IPS DF 6.9 (cell line): ENCODE measurements at regions not wholly inside any gene's neighbourhood (a gene's known extent, or its start where the extent isn't known, plus 50 kb on each side); places are given as distances from the start of the nearest gene placed in this dataset.

Experiments used
- DNase-seq: peaks from one replicate; pipeline ENCODE4 v3.0.0-alpha.2; 2013; ENCODE audit warnings: low read depth, low spot score
- H3K27ac ChIP-seq: one replicate; pipeline ENCODE4 v1.5.1; 2013; ENCODE audit warnings: low read length, control low read depth
- H3K27me3 ChIP-seq: 2 replicates; pipeline ENCODE4 v1.6.1; 2013; ENCODE audit warnings: mild to moderate bottlenecking, low read length; ENCODE audit not compliant: control insufficient read depth, insufficient read depth
- H3K36me3 ChIP-seq: 2 replicates; pipeline ENCODE4 v1.6.1; 2013; ENCODE audit warnings: low read length; ENCODE audit not compliant: control insufficient read depth, insufficient read depth
- H3K4me1 ChIP-seq: 2 replicates; pipeline ENCODE4 v1.6.1; 2013; ENCODE audit warnings: low read length; ENCODE audit not compliant: control insufficient read depth, insufficient read depth
- H3K4me3 ChIP-seq: 2 replicates; pipeline ENCODE4 v1.5.1; 2013; ENCODE audit warnings: mild to moderate bottlenecking, low read length
- H3K9me3 ChIP-seq: 2 replicates; pipeline ENCODE4 v1.6.1; 2013; ENCODE audit warnings: low read length, inconsistent platforms; ENCODE audit not compliant: control insufficient read depth, insufficient read depth
- WGBS: extraction: QIAGEN DNeasy Blood & Tissue Kit; methylation state at CpG from one replicate; pipeline ENCODE4 v1.1.7; 2013; ENCODE audit warnings: mixed read lengths, missing lambda C conversion rate; ENCODE audit not compliant: insufficient read length, insufficient coverage; 5-methylcytosine and 5-hydroxymethylcytosine counted together

DNA sequence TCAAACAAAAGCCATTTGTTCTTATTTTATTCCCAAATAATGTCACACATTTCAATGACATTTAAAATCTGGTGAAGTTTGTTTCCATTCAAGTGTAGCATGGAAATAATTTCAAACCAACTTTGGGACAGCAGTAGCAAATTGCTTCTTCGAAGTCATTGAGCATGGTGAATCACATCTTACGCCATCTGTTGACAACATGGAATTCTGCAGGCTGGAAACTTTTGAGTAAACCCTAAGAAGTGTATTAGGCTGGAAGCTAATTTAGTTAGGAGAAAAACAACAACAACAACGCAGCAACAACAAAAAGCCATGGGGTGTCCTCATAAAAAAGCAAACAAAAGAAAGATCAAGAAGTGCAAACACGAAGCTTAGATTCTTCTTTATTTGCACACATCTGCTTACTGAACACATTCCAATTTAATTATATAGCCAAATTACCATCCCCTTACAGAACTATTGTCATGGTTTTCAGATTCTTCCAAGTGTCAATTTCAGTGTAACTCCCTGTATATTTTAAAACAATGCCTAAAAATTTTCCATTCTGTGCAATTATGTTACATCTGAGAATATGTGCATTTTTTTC lies 659.0 kb upstream of the CDH7 start:
- DNase-seq, result peak; percentile 27
- H3K4me1 ChIP-seq, result no peaks in the 10 kb centered on the region
- no peaks in the 10 kb centered on the region for H3K36me3 ChIP-seq
- no peaks in the 10 kb centered on the region for H3K9me3 ChIP-seq
- H3K27ac ChIP-seq, result no peak overlapping the region
- H3K27me3 ChIP-seq, result no peaks in the 10 kb centered on the region
- no peak overlapping the region for H3K4me3 ChIP-seq
- no CpG with 5 or more reads among the region's 4 CpGs for WGBS

DNA sequence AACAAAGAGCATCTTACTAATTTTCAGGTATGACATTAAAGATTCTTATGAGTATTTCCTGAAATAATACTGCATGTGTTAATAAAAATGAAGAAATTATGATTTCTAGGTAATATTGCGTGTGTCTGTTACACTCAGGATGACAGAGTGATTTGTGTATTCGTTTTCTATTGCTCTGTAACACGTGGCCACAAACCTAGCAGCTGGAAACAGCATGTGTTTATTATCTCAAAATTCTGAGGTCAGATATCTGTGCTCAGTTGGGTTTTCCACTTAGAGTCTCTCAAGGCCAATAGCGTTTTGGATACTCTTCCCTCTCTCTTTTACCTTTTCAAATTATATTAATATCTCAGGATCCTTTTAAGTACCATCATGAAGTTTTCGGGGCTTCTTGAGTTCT lies 667.9 kb upstream of the CDH7 start:
- Histone ChIP-seq H3K9me3 (no peaks in the 10 kb centered on the region), H3K27ac (no peak overlapping the region), H3K36me3 (no peaks in the 10 kb centered on the region), H3K4me1 (no peaks in the 10 kb centered on the region), H3K4me3 (no peak overlapping the region), H3K27me3 (no peaks in the 10 kb centered on the region)
- DNase-seq, result no peak
- WGBS, result no CpG with 5 or more reads among the region's 5 CpGs

DNA sequence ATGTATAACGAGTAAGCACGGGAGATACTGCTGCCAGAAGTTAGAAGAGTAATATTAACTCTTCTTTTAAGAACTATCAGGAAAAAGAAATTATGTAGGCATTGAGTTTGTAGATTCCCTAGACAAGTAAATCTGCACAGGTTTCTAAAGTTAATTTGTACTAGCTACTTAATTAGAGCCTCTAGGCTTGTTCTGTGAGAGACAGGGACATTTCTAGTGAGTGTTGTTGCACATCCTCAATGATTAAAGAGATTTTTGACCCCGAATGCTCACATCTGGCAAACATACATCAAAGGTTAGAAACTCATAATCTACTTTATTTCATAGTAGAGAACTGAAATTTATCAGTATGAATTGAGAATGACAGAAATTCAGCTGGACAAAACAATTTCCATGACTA lies 669.0 kb upstream of the CDH7 start:
- Histone ChIP-seq H3K27me3 (no peaks in the 10 kb centered on the region), H3K9me3 (no peaks in the 10 kb centered on the region), H3K36me3 (no peaks in the 10 kb centered on the region), H3K27ac (no peak overlapping the region), H3K4me1 (no peaks in the 10 kb centered on the region), H3K4me3 (no peak overlapping the region)
- no CpG with 5 or more reads among the region's 3 CpGs for WGBS
- no peak for DNase-seq

DNA sequence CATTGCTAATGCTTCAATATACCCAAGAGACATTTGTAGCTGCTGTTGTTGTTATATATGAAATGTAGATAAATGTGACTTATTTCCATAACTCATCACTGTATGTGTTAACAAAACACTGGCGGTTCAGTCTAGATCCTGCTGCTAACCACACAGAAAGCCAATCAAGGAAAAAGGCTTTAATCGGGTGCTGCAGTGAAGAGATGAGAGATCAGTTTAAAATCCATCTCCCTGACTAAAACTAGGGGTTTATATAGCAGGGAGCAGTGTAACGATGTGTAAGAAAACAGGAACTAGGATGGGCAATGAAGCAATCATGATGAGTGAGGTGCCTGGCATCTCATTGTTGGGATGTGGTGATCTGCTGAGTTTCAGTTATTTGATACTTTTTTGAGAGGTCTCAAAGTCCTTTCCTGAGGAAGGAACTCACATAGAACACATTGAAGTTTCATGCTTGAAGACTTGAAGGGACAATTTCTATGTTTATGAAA lies 677.7 kb upstream of the CDH7 start:
- no CpG with 5 or more reads among the region's 3 CpGs for WGBS
- H3K9me3 ChIP-seq, result no peaks in the 10 kb centered on the region
- H3K27ac ChIP-seq, result no peak overlapping the region
- H3K36me3 ChIP-seq, result no peaks in the 10 kb centered on the region
- no peak overlapping the region for H3K4me3 ChIP-seq
- no peaks in the 10 kb centered on the region for H3K4me1 ChIP-seq
- no peak for DNase-seq
- no peaks in the 10 kb centered on the region for H3K27me3 ChIP-seq

DNA sequence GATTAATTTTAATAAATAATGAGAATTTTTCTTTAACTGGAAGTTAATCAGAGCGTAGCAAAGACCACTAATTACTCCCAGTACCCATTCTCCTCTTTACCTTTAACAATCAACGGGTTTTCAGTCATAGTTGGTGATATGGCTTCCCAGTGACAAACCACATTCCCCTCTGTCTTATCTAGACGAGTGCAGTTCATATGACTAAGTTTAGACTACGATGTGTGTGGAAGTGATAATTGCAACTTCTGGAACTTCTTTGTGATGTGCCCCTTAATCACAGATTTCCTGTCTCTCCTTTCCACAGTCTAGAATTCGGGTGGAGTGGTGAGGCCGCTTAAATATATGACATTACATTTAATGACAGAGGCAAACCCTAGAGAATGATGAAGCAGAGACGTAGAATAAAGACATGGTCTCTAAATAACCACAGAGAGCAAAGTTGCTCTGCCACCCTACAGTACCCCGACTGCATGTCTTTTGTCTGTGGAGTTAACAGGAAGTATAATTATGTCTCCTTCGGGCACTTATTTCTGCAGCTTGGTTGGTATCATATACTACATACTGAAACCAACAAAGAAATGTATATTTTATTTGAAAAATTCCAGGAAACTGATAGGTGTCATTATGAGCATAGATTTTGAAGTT lies 693.3 kb upstream of the CDH7 start:
- Histone ChIP-seq H3K4me1 (no peaks in the 10 kb centered on the region), H3K27ac (no peak overlapping the region), H3K4me3 (no peak overlapping the region), H3K9me3 (no peaks in the 10 kb centered on the region), H3K27me3 (no peaks in the 10 kb centered on the region), H3K36me3 (no peaks in the 10 kb centered on the region)
- no peak for DNase-seq
- WGBS, result no CpG with 5 or more reads among the region's 9 CpGs

DNA sequence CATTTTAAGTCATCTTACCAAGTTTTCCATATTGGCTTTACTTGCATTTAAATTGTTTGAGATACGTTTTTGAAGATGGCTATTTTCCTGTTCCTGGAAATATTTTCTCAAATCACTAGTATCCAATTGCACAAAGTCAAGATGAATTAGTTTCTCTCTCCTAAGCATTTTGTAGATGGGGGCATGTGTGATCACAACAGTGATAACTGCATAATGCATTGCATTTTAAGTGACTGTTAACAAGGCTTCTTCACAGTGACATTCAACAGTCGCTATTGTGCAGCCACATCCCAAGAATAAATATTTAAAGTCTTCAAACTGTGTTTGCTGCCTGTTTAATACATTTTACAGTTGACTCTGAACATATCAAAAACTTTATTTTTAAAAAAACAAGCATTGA lies 694.2 kb upstream of the CDH7 start:
- DNase-seq, result no peak
- H3K27me3 ChIP-seq, result no peaks in the 10 kb centered on the region
- H3K4me1 ChIP-seq, result no peaks in the 10 kb centered on the region
- no peaks in the 10 kb centered on the region for H3K9me3 ChIP-seq
- no CpG with 5 or more reads among the region's 2 CpGs for WGBS
- no peaks in the 10 kb centered on the region for H3K36me3 ChIP-seq
- H3K4me3 ChIP-seq, result no peak overlapping the region
- no peak overlapping the region for H3K27ac ChIP-seq

DNA sequence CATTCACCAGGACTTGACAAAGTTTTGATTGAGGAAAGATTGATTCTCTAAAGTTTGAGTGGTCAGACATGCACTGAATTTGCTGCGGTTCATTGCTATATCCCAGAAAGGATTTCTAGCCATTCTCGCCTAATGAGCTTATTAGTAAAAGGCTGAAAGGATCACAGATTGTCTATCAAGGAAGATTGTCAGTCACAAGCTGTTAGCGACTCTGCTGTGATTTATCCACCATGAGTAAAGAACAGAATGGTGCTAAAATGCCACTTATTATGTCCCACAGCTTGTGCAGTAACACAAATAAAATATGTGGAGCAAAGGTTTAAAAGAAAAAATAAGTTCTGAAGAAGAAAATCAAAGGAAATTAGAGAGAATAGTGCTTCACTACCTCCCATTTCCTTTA lies 701.2 kb upstream of the CDH7 start:
- no peak overlapping the region for H3K4me3 ChIP-seq
- H3K9me3 ChIP-seq, result no peaks in the 10 kb centered on the region
- DNase-seq, result no peak
- H3K4me1 ChIP-seq, result no peaks in the 10 kb centered on the region
- WGBS, result no CpG with 5 or more reads among the region's 3 CpGs
- no peaks in the 10 kb centered on the region for H3K27me3 ChIP-seq
- no peaks in the 10 kb centered on the region for H3K36me3 ChIP-seq
- H3K27ac ChIP-seq, result no peak overlapping the region

DNA sequence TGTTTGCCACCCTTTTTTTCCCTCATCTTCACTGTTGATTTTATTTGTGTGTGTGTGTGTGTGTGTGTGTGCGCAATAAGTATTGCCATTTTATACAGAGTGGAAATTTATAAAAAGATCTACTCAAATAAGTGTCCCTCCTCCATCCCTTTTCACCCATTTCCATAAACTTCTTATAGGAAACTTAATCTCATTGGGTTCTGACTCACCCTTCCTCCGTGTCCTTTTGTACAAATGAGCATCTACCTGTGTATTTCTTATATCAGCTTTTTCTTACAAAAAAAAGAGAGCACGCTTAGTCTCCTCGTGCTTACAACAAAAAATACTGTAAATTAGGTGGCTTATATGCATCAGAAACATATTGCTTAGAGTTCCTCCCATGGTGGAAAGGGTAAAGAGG lies 711.2 kb upstream of the CDH7 start:
- Histone ChIP-seq H3K36me3 (no peaks in the 10 kb centered on the region), H3K27ac (no peak overlapping the region), H3K4me3 (no peak overlapping the region), H3K4me1 (no peaks in the 10 kb centered on the region), H3K9me3 (no peaks in the 10 kb centered on the region), H3K27me3 (no peaks in the 10 kb centered on the region)
- no CpG with 5 or more reads among the region's 4 CpGs for WGBS
- no peak for DNase-seq

DNA sequence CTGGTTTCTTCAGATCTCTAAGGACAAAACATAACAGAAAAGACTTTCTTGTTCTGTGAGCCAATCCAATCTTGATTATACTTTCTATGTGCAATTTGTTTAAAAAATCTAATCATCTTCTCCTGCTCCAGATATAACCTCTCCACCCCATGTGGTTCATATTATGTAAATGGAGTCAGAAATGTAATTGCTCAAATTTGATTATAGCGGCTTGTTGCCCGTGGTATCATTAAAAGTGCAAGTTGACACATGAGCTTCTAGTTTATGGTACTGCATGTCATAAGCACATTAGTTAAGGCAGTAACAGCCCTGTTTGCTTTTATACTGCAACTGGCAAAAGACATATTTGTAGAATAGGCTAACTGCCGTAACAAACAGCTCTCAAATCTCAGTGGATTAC lies 715.1 kb upstream of the CDH7 start:
- Histone ChIP-seq H3K9me3 (no peaks in the 10 kb centered on the region), H3K4me3 (no peak overlapping the region), H3K36me3 (no peaks in the 10 kb centered on the region), H3K27ac (no peak overlapping the region), H3K4me1 (no peaks in the 10 kb centered on the region), H3K27me3 (no peaks in the 10 kb centered on the region)
- no CpG with 5 or more reads among the region's 3 CpGs for WGBS
- no peak for DNase-seq

DNA sequence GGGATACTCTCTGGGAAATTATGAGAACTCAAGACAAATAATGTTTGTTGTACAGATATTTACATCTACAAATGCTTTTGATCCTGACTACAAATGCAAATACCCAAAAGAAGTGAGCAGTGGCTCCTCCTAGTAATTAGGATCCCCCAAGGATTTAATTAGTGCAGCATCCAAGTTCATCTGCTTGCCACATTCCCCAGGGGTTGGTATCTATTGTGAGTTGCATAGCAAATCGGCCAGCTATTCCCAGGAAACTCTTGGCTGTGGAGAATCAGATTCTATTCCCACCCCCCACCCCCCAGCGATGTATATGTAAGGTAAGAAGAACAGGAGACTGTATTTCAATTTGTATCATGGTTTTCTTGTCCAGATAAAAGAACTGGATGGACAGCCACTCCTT lies 725.1 kb upstream of the CDH7 start:
- H3K9me3 ChIP-seq, result no peaks in the 10 kb centered on the region
- H3K36me3 ChIP-seq, result no peaks in the 10 kb centered on the region
- H3K4me1 ChIP-seq, result no peaks in the 10 kb centered on the region
- H3K4me3 ChIP-seq, result no peak overlapping the region
- DNase-seq, result no peak
- H3K27ac ChIP-seq, result no peak overlapping the region
- H3K27me3 ChIP-seq, result no peaks in the 10 kb centered on the region
- WGBS, result no CpG with 5 or more reads among the region's 2 CpGs

DNA sequence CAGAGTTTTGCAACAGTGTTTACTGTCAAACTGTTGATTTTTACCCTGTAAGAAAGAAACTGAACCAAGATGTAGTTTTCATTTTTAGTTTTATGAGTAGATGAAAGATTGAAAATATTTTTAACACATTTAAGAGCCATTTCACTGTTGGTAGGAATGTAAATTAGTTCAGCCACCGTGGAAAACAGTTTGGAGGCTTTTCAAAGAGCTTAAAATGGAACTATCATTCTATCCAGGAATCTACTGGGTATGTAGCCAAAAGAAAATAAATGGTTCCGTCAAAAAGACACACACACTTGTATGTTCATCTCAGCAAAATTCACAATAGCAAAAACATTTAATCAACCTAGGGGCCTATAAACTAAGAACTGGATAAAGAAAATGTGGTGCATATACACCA lies 729.8 kb upstream of the CDH7 start:
- WGBS, result no CpG with 5 or more reads among the region's 2 CpGs
- Histone ChIP-seq H3K4me1 (no peaks in the 10 kb centered on the region), H3K36me3 (no peaks in the 10 kb centered on the region), H3K27ac (no peak overlapping the region), H3K27me3 (no peaks in the 10 kb centered on the region), H3K9me3 (no peaks in the 10 kb centered on the region), H3K4me3 (no peak overlapping the region)
- DNase-seq, result no peak
